Neural cell (in vitro differentiated cells): ENCODE measurements at regions not wholly inside any gene's neighbourhood (a gene's known extent, or its start where the extent isn't known, plus 50 kb on each side); places are given as distances from the start of the nearest gene placed in this dataset.

Experiments used
- H2AFZ ChIP-seq: fragments of 200-600, 300-800 bp; sonication (generic), shearing (Covaris generic); 2 replicates; pipeline ENCODE4 v1.6.0; 2014; ENCODE audit warnings: low read depth, mild to moderate bottlenecking, antibody characterized with exemption, low read length, moderate library complexity
- H3F3A ChIP-seq: fragments of 200-600 bp; shearing (Covaris generic); 2 replicates; pipeline ENCODE4 v1.6.1; 2016; ENCODE audit warnings: mild to moderate bottlenecking, moderate library complexity, mixed read lengths, antibody characterized with exemption, low read length; ENCODE audit not compliant: insufficient read depth, poor library complexity, severe bottlenecking
- H3K27ac ChIP-seq: fragments of 200-600, 300-800 bp; sonication (generic), shearing (Covaris generic); 2 replicates; pipeline ENCODE4 v1.5.1; 2014; ENCODE audit warnings: mild to moderate bottlenecking, low read length, moderate library complexity
- H3K27me3 ChIP-seq: fragments of 300-800, 200-600 bp; sonication (generic), shearing (Covaris generic); 2 replicates; pipeline ENCODE4 v1.6.0; 2014; ENCODE audit warnings: mild to moderate bottlenecking, low read depth, low read length, moderate library complexity; ENCODE audit not compliant: insufficient read depth
- H3K36me3 ChIP-seq: fragments of 300-800, 200-600 bp; sonication (generic), shearing (Covaris generic); 2 replicates; pipeline ENCODE4 v1.5.1; 2014; ENCODE audit warnings: mild to moderate bottlenecking, antibody characterized with exemption, low read length, moderate library complexity; ENCODE audit not compliant: insufficient read depth
- H3K4me2 ChIP-seq: fragments of 300-800, 200-600 bp; sonication (generic), shearing (Covaris generic); 2 replicates; pipeline ENCODE4 v1.6.0; 2014; ENCODE audit warnings: mild to moderate bottlenecking, low read length
- H3K4me3 ChIP-seq: fragments of 300-800, 200-600 bp; sonication (generic), shearing (Covaris generic); 2 replicates; pipeline ENCODE4 v1.5.1; 2014; ENCODE audit warnings: mild to moderate bottlenecking, low read length, moderate library complexity
- H3K79me2 ChIP-seq: fragments of 200-600 bp; shearing (Covaris generic); replicated peaks from 2 replicates; pipeline ENCODE4 v1.6.0; 2014; ENCODE audit warnings: mild to moderate bottlenecking, low read length, moderate library complexity; ENCODE audit not compliant: insufficient read depth
- H3K9ac ChIP-seq: fragments of 300-800, 200-600 bp; sonication (generic), shearing (Covaris generic); 2 replicates; pipeline ENCODE4 v1.6.1; 2016; ENCODE audit warnings: mild to moderate bottlenecking, low read length, mixed read lengths
- H3K9me2 ChIP-seq: fragments of 200-600 bp; shearing (Covaris generic); 2 replicates; pipeline ENCODE4 v1.6.1; 2016; ENCODE audit warnings: mild to moderate bottlenecking, low read length, mixed read lengths; ENCODE audit not compliant: insufficient read depth
- H3K9me3 ChIP-seq: fragments of 200-600, 300-800 bp; sonication (generic), shearing (Covaris generic); 2 replicates; pipeline ENCODE4 v1.6.1; 2016; ENCODE audit warnings: mild to moderate bottlenecking, mixed run types, low read length, moderate library complexity, mixed read lengths
- H4K20me1 ChIP-seq: fragments of 200-600 bp; shearing (Covaris generic); 2 replicates; pipeline ENCODE4 v1.6.1; 2016; ENCODE audit warnings: mild to moderate bottlenecking, mixed run types; ENCODE audit not compliant: insufficient read depth
- CTCF ChIP-seq: fragments of 450-650 bp; IDR thresholded peaks from 2 replicates; pipeline ENCODE4 v1.5.1; 2014; ENCODE audit warnings: antibody characterized with exemption, mild to moderate bottlenecking, moderate library complexity; ENCODE audit not compliant: poor library complexity, severe bottlenecking
- EP300 ChIP-seq: fragments of 450-650 bp; conservative IDR thresholded peaks from 2 replicates; pipeline ENCODE4 v1.6.1; 2014; ENCODE audit warnings: antibody characterized with exemption, mild to moderate bottlenecking, moderate library complexity; ENCODE audit not compliant: poor library complexity, severe bottlenecking
- EZH2 ChIP-seq: fragments of 200-600, 300-800 bp; shearing (Covaris generic), sonication (generic); IDR thresholded peaks from 2 replicates; pipeline ENCODE4 v1.6.1; 2014; ENCODE audit warnings: antibody characterized with exemption, low read length, borderline replicate concordance, mild to moderate bottlenecking; ENCODE audit not compliant: insufficient read depth, poor library complexity, severe bottlenecking
- MXI1 ChIP-seq: fragments of 450-650 bp; conservative IDR thresholded peaks from 2 replicates; pipeline ENCODE4 v1.6.1; 2014; ENCODE audit warnings: antibody characterized with exemption, mild to moderate bottlenecking; ENCODE audit not compliant: poor library complexity, severe bottlenecking
- POLR2AphosphoS5 ChIP-seq: IDR thresholded peaks from 2 replicates; pipeline ENCODE4 v1.6.1; 2012
- RAD21 ChIP-seq: fragments of 450-650 bp; conservative IDR thresholded peaks from 2 replicates; pipeline ENCODE4 v1.6.1; 2014; ENCODE audit warnings: antibody characterized with exemption, mild to moderate bottlenecking, moderate library complexity
- REST ChIP-seq: IDR thresholded peaks from 2 replicates; pipeline ENCODE4 v1.6.1; 2012; ENCODE audit warnings: borderline replicate concordance
- SMC3 ChIP-seq: fragments of 450-650 bp; conservative IDR thresholded peaks from 2 replicates; pipeline ENCODE4 v1.6.1; 2014; ENCODE audit warnings: antibody characterized with exemption, mild to moderate bottlenecking, moderate library complexity; ENCODE audit not compliant: poor library complexity
- TAF1 ChIP-seq: IDR thresholded peaks from 2 replicates; pipeline ENCODE4 v1.6.1; 2012; ENCODE audit warnings: low read depth

- no peaks in the 10 kb centered on the region for H3K27me3 ChIP-seq
- H3K9ac ChIP-seq: no peak overlapping the region
- no peaks in the 10 kb centered on the region for H3K36me3 ChIP-seq
- H2AFZ ChIP-seq: no peak overlapping the region
- H4K20me1 ChIP-seq: no peaks in the 10 kb centered on the region
- H3K79me2 ChIP-seq: no peaks in the 10 kb centered on the region
- no peaks in the 10 kb centered on the region for H3F3A ChIP-seq
- H3K27ac ChIP-seq: no peak overlapping the region
- no peaks in the 10 kb centered on the region for H3K9me2 ChIP-seq
- TF ChIP-seq TAF1: no peak
- TF ChIP-seq EP300: no peak
- no peak for TF ChIP-seq REST
- TF ChIP-seq EZH2: no peak
- TF ChIP-seq MXI1: no peak
- no peak for TF ChIP-seq RAD21
- TF ChIP-seq CTCF: no peak
- TF ChIP-seq POLR2AphosphoS5: no peak
- no peak for TF ChIP-seq SMC3
- H3K4me2 ChIP-seq: no peak overlapping the region
- no peak overlapping the region for H3K4me3 ChIP-seq
- H3K9me3 ChIP-seq: no peaks in the 10 kb centered on the region
Measured at GRCh38 chr17:71530248-71530647, 590.6 kb upstream of the SOX9 start.

- H3K4me3 ChIP-seq: no peak overlapping the region
- no peak overlapping the region for H3K9ac ChIP-seq
- H3K27me3 ChIP-seq: no peaks in the 10 kb centered on the region
- no peaks in the 10 kb centered on the region for H3F3A ChIP-seq
- H3K27ac ChIP-seq: no peak overlapping the region
- no peaks in the 10 kb centered on the region for H4K20me1 ChIP-seq
- H2AFZ ChIP-seq: no peak overlapping the region
- H3K9me3 ChIP-seq: no peaks in the 10 kb centered on the region
- no peaks in the 10 kb centered on the region for H3K36me3 ChIP-seq
- TF ChIP-seq RAD21 (no peak), MXI1 (no peak), EZH2 (no peak), SMC3 (no peak), POLR2AphosphoS5 (no peak), TAF1 (no peak), CTCF (no peak), REST (no peak), EP300 (no peak)
- no peaks in the 10 kb centered on the region for H3K9me2 ChIP-seq
- H3K4me2 ChIP-seq: no peak overlapping the region
- no peaks in the 10 kb centered on the region for H3K79me2 ChIP-seq
Measured at GRCh38 chr17:71535321-71535720, 585.5 kb upstream of the SOX9 start.
